T-helper 17 cell (primary cell): ENCODE measurements at regions not wholly inside any gene's neighbourhood (a gene's known extent, or its start where the extent isn't known, plus 50 kb on each side); places are given as distances from the start of the nearest gene placed in this dataset.

Source experiments
- ATAC-seq: fragments of 150-1000 bp; cut with Tn5 transposase; 2 replicates; pipeline ENCODE4 v1.10.0; 2021; ENCODE audit warnings: mild to moderate bottlenecking, moderate library complexity
- DNase-seq, 3 donors: peaks; one replicate each; pipeline versions ENCODE4 v3.0.0 to v3.0.0-alpha.2; 2020 to 2021
- H3K9me3 ChIP-seq: one replicate; pipeline ENCODE4 v1.7.0; 2013; ENCODE audit warnings: low read length, mild to moderate bottlenecking; ENCODE audit not compliant: control insufficient read depth, poor library complexity, severe bottlenecking
- H3K27ac Mint-ChIP-seq: one replicate; pipeline ENCODE4 v1.8.0; 2022; ENCODE audit warnings: mild to moderate bottlenecking, moderate library complexity, mixed read lengths
- H3K27me3 Mint-ChIP-seq: one replicate; pipeline ENCODE4 v1.8.0; 2022; ENCODE audit warnings: mixed read lengths
- H3K36me3 Mint-ChIP-seq: one replicate; pipeline ENCODE4 v1.8.0; 2022; ENCODE audit warnings: low read depth, mixed read lengths
- H3K4me1 Mint-ChIP-seq: one replicate; pipeline ENCODE4 v1.8.0; 2022; ENCODE audit warnings: mild to moderate bottlenecking, mixed read lengths
- H3K4me3 Mint-ChIP-seq: one replicate; pipeline ENCODE4 v1.8.0; 2022; ENCODE audit warnings: mild to moderate bottlenecking, moderate library complexity, mixed read lengths

- Mint-ChIP-seq H3K27ac (no peak overlapping the region), H3K4me1 (no peaks in the 10 kb centered on the region), H3K4me3 (no peak overlapping the region), H3K36me3 (peaks cover 2% of the 10 kb centered on the region), H3K27me3 (peaks cover 34% of the 10 kb centered on the region)
- ATAC-seq (no peak), DNase-seq (no peak)
- H3K9me3 ChIP-seq, result no peaks in the 10 kb centered on the region
These were observed 64.6 kb upstream of the PFN2 start for GRCh38 chr3:150035301-150035779.

GRCh38 chr3:150033721-150034120, 63.0 kb upstream of the PFN2 start:
- H3K27ac Mint-ChIP-seq, result no peak overlapping the region
- peaks cover 2% of the 10 kb centered on the region for H3K36me3 Mint-ChIP-seq

GRCh38 chr3:150030841-150031240, 60.1 kb upstream of the PFN2 start:
- Mint-ChIP-seq H3K27ac (no peak overlapping the region), H3K27me3 (peaks cover 29% of the 10 kb centered on the region), H3K4me3 (no peak overlapping the region), H3K36me3 (peaks cover 2% of the 10 kb centered on the region), H3K4me1 (no peaks in the 10 kb centered on the region)
- DNase-seq (no peak), ATAC-seq (no peak)
- H3K9me3 ChIP-seq, result no peaks in the 10 kb centered on the region

More at GRCh38 chr3:150033721-150034120, 63.0 kb upstream of the PFN2 start:
- no peak for DNase-seq
- peaks cover 39% of the 10 kb centered on the region for H3K27me3 Mint-ChIP-seq
- H3K4me1 Mint-ChIP-seq, result no peaks in the 10 kb centered on the region
- H3K9me3 ChIP-seq, result no peaks in the 10 kb centered on the region
- no peak overlapping the region for H3K4me3 Mint-ChIP-seq
- no peak for ATAC-seq

- no peak overlapping the region for H3K4me3 Mint-ChIP-seq
- no peaks in the 10 kb centered on the region for H3K4me1 Mint-ChIP-seq
- ATAC-seq, result no peak
- H3K36me3 Mint-ChIP-seq, result no peaks in the 10 kb centered on the region
- DNase-seq, result no peak
- H3K27me3 Mint-ChIP-seq, result peaks cover 10% of the 10 kb centered on the region
- H3K9me3 ChIP-seq, result no peaks in the 10 kb centered on the region
- no peak overlapping the region for H3K27ac Mint-ChIP-seq
These were observed 52.5 kb upstream of the PFN2 start for GRCh38 chr3:150023239-150023636.

- Mint-ChIP-seq H3K4me1 (no peaks in the 10 kb centered on the region), H3K27ac (no peak overlapping the region), H3K4me3 (no peak overlapping the region), H3K27me3 (peaks cover 16% of the 10 kb centered on the region), H3K36me3 (no peaks in the 10 kb centered on the region)
- ATAC-seq (no peak), DNase-seq (no peak)
- H3K9me3 ChIP-seq, result no peaks in the 10 kb centered on the region
These were observed 51.9 kb upstream of the PFN2 start for GRCh38 chr3:150022381-150023238.

DNA sequence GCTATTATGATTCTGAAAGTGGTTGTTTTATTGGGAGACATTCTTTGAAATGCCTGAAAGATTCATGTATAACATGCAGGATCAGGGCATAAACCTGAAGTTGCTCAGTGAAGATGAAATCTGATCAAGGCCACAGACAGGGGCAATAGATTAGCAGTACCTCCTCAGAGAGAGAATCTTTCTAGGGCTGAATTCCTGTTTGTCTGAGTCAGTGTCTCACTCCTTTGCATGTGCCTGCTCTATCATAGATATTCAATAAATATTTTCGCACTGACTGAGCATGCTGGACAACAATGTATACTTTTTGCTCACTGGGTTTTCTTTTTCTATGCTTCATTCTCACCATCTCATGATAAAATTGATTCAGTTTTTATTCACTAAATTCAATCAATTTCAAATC, 49.8 kb upstream of the PFN2 start:
- H3K4me1 Mint-ChIP-seq, result no peaks in the 10 kb centered on the region
- ATAC-seq (no peak), DNase-seq (no peak)
- no peak overlapping the region for H3K4me3 Mint-ChIP-seq
- H3K36me3 Mint-ChIP-seq, result peaks cover 2% of the 10 kb centered on the region
- H3K27ac Mint-ChIP-seq, result no peak overlapping the region
- no peaks in the 10 kb centered on the region for H3K9me3 ChIP-seq
- H3K27me3 Mint-ChIP-seq, result peaks cover 27% of the 10 kb centered on the region
